ENCODE measurements at regions not wholly inside any gene's neighbourhood (a gene's known extent, or its start where the extent isn't known, plus 50 kb on each side); places are given as distances from the start of the nearest gene placed in this dataset.

GRCh38 chrX:10833299-10834169 is 213.1 kb upstream of the MID1 start:
- H2AFZ ChIP-seq (ENCODE audit: low read length): no peak overlapping the region
- no peaks in the 10 kb centered on the region for H3K9me2 ChIP-seq (replicated peaks; ENCODE audit: insufficient read depth, low read length)
- no peaks in the 10 kb centered on the region for H3K9me3 ChIP-seq (replicated peaks; ENCODE audit: insufficient read depth, low read length)
- no peaks in the 10 kb centered on the region for H3K36me3 ChIP-seq (replicated peaks; ENCODE audit: insufficient read depth, low read length)
- H3K79me2 ChIP-seq (ENCODE audit: low read length): no peaks in the 10 kb centered on the region
- H4K20me1 ChIP-seq (ENCODE audit: insufficient read depth, low read length): no peaks in the 10 kb centered on the region
- no peaks in the 10 kb centered on the region for H3F3A ChIP-seq (ENCODE audit: insufficient read depth, low read length)
- DNase-seq: no peak
- no peaks in the 10 kb centered on the region for H3K4me1 ChIP-seq (ENCODE audit: low read length)
- no peak overlapping the region for H3K4me3 ChIP-seq (ENCODE audit: low read length)
- no peak overlapping the region for H3K4me2 ChIP-seq (ENCODE audit: low read depth, low read length)
- H3K9ac ChIP-seq (ENCODE audit: low read length): no peak overlapping the region
- TF ChIP-seq CTCF (IDR thresholded peaks at IDR 0.05; ENCODE audit: low read length): no peak
- TF ChIP-seq EZH2 (optimal IDR thresholded peaks at IDR 0.05; ENCODE audit: low read depth, low read length): no peak
- TF ChIP-seq EZH2phosphoT487 (IDR thresholded peaks at IDR 0.05; ENCODE audit: low read length): no peak
- H3K27me3 ChIP-seq (replicated peaks; ENCODE audit: insufficient read depth, low read length): no peaks in the 10 kb centered on the region
- H3K27ac ChIP-seq (ENCODE audit: low read length): no peak overlapping the region

- Histone ChIP-seq H3K79me2 (ENCODE audit: low read length) (no peaks in the 10 kb centered on the region), H3K27ac (ENCODE audit: low read length) (no peak overlapping the region), H3K4me2 (ENCODE audit: low read depth, low read length) (no peak overlapping the region), H4K20me1 (ENCODE audit: insufficient read depth, low read length) (no peaks in the 10 kb centered on the region), H3K9me3 (replicated peaks; ENCODE audit: insufficient read depth, low read length) (no peaks in the 10 kb centered on the region), H3K27me3 (replicated peaks; ENCODE audit: insufficient read depth, low read length) (no peaks in the 10 kb centered on the region), H2AFZ (ENCODE audit: low read length) (no peak overlapping the region), H3F3A (ENCODE audit: insufficient read depth, low read length) (no peaks in the 10 kb centered on the region), H3K4me1 (ENCODE audit: low read length) (no peaks in the 10 kb centered on the region), H3K9ac (ENCODE audit: low read length) (no peak overlapping the region), H3K4me3 (ENCODE audit: low read length) (no peak overlapping the region), H3K36me3 (replicated peaks; ENCODE audit: insufficient read depth, low read length) (no peaks in the 10 kb centered on the region), H3K9me2 (replicated peaks; ENCODE audit: insufficient read depth, low read length) (no peaks in the 10 kb centered on the region)
- TF ChIP-seq EZH2 (optimal IDR thresholded peaks at IDR 0.05; ENCODE audit: low read depth, low read length): no peak
- no peak for TF ChIP-seq CTCF (IDR thresholded peaks at IDR 0.05; ENCODE audit: low read length)
- no peak for TF ChIP-seq EZH2phosphoT487 (IDR thresholded peaks at IDR 0.05; ENCODE audit: low read length)
- DNase-seq: no peak
Observed at GRCh38 chrX:10841579-10841978, 221.2 kb upstream of the MID1 start.

DNA sequence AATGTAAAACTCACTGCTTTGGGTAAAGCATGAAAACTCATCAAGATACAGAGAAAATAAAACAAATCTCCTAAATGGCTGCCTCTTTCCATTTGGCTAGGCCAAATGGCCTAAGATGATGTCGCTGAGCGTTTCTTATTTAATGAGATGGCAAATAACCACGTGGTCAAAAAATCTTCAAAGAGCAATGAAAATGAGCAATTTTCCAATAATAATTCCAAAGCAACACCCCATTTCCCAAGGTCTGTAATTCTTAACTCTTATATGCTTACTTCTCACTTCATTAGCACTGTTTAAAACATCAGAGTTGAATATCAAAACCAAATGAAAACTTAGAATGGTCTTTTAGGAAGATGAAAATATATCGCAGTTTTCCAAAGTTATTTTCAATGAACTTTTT is 222.3 kb upstream of the MID1 start:
- Histone ChIP-seq H3K4me3 (ENCODE audit: low read length) (no peak overlapping the region), H3K4me1 (ENCODE audit: low read length) (no peaks in the 10 kb centered on the region), H2AFZ (ENCODE audit: low read length) (no peak overlapping the region), H3K27me3 (replicated peaks; ENCODE audit: insufficient read depth, low read length) (no peaks in the 10 kb centered on the region), H3K9me3 (replicated peaks; ENCODE audit: insufficient read depth, low read length) (no peaks in the 10 kb centered on the region), H3F3A (ENCODE audit: insufficient read depth, low read length) (no peaks in the 10 kb centered on the region), H3K79me2 (ENCODE audit: low read length) (no peaks in the 10 kb centered on the region), H3K4me2 (ENCODE audit: low read depth, low read length) (no peak overlapping the region), H3K27ac (ENCODE audit: low read length) (no peak overlapping the region), H3K9ac (ENCODE audit: low read length) (no peak overlapping the region), H3K36me3 (replicated peaks; ENCODE audit: insufficient read depth, low read length) (no peaks in the 10 kb centered on the region), H4K20me1 (ENCODE audit: insufficient read depth, low read length) (no peaks in the 10 kb centered on the region), H3K9me2 (replicated peaks; ENCODE audit: insufficient read depth, low read length) (no peaks in the 10 kb centered on the region)
- no peak for DNase-seq
- no peak for TF ChIP-seq CTCF (IDR thresholded peaks at IDR 0.05; ENCODE audit: low read length)
- TF ChIP-seq EZH2 (optimal IDR thresholded peaks at IDR 0.05; ENCODE audit: low read depth, low read length): no peak
- TF ChIP-seq EZH2phosphoT487 (IDR thresholded peaks at IDR 0.05; ENCODE audit: low read length): no peak
